ENCODE measurements at regions not wholly inside any gene's neighbourhood (a gene's known extent, or its start where the extent isn't known, plus 50 kb on each side); places are given as distances from the start of the nearest gene placed in this dataset.

DNA sequence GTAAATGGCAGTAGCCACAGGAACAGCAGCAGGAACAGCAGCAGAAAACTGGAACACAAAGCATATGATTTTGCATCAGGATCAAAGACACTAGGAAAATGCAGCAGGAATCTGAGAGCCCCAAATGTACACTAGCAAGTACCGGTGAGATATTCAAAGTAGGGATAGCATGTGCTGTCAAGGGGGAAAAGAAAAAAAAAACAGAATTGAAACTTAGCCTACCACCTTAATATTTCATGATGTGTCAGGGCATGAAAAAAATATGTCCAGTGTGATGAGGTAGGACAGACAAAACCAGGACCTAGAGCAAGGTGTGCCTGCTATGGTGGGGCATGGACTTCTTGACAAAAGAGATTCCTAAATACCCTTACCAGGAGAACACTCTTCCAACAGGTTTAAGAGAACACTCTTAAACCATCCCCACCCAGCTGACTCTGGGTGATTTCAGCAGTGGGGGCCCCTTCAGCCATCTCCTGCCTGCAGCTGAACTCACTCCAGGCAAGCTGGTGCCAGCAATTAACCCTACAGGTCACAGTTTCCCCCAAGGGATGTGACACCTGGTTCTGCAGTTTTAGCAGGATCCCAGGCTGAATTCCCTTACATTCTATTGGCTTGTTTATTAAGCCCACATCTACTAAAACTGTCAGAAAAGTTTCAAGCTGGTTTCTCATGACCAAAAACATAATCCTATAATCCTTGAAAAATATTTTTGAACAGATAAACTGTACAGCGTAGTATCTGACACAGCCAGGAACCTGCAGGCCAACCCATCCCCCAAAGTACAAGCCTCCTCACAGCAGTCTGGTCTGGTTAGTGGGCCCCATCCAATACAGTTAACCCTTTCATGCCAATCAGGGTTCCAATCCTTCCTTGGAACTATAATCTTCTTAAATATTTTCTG, 62.9 kb upstream of the FMR1 start:
- CTCF ChIA-PET: no interaction called here
- DNase-seq (ENCODE audit: extremely low spot score): no peak
- TF ChIP-seq LEF1 (IDR thresholded peaks at IDR 0.05; ENCODE audit: borderline replicate concordance): no peak
- POLR2A ChIA-PET: no interaction called here

DNA sequence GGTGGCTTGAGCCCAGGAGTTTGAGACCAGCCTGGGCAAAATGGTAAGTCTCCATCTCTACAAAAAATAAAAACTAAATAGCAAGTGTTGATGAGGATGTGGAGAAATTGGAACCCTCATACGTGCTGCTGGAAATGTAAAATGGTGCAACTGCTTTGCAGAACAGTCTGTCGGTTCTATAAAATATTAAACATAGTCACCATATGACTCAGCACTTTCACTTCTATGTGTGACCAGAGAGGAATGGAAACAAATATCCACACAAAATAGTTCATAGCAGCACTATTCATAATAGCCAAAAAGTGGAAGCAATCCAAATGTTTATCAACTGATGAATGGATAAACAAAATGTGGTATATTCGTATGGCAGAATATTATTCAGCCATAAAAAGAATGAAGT, 60.8 kb upstream of the FMR1 start:
- no peak for DNase-seq (ENCODE audit: extremely low spot score)
- TF ChIP-seq FOXM1 (IDR thresholded peaks at IDR 0.05; ENCODE audit: borderline replicate concordance): no peak
- TF ChIP-seq FOXA1 (IDR thresholded peaks at IDR 0.05): no peak
- no peak for TF ChIP-seq ZNF384 (IDR thresholded peaks at IDR 0.05)
- TF ChIP-seq CTBP1 (IDR thresholded peaks at IDR 0.05; ENCODE audit: borderline replicate concordance): no peak
- TF ChIP-seq FOXK2 (IDR thresholded peaks at IDR 0.05): no peak
- TF ChIP-seq SUZ12 (IDR thresholded peaks at IDR 0.05): no peak
- TF ChIP-seq ARNT (IDR thresholded peaks at IDR 0.05): no peak
- no peak for TF ChIP-seq SP1 (IDR thresholded peaks at IDR 0.05)
- ChIA-PET POLR2A (no interaction called here), CTCF (no interaction called here)

DNA sequence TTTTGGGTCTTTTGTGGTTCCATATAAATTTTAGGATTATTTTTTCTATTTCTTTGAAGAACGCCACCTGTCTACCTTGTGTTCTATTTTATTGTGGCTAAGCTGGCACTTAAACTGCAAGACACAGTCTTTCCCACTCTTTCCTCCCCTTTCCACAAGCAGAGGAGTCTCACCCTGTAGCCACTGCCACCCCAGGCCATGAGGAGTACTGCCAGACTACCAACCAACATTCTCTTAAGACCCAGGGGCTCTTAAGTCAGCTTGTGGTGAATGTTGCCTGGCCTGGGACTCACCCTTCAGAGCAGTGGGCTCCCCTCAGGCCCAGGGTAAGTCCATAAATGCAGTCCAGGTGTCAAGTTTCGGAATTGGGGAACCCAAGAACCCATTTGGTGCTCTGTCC, 58.0 kb upstream of the FMR1 start:
- TF ChIP-seq ARNT (IDR thresholded peaks at IDR 0.05) (no peak), LEF1 (IDR thresholded peaks at IDR 0.05; ENCODE audit: borderline replicate concordance) (no peak), L3MBTL2 (conservative IDR thresholded peaks at IDR 0.05) (no peak), ZNF384 (IDR thresholded peaks at IDR 0.05) (no peak), HDGF (IDR thresholded peaks at IDR 0.05; ENCODE audit: borderline replicate concordance) (no peak), TARDBP (IDR thresholded peaks at IDR 0.05) (no peak), BHLHE40 (IDR thresholded peaks at IDR 0.05; ENCODE audit: borderline replicate concordance) (no peak), FOXM1 (IDR thresholded peaks at IDR 0.05; ENCODE audit: borderline replicate concordance) (no peak), ELF4 (IDR thresholded peaks at IDR 0.05) (no peak), NFRKB (IDR thresholded peaks at IDR 0.05) (no peak), SP1 (IDR thresholded peaks at IDR 0.05) (no peak), FOXA1 (IDR thresholded peaks at IDR 0.05) (no peak), FOXK2 (IDR thresholded peaks at IDR 0.05) (no peak), CTBP1 (IDR thresholded peaks at IDR 0.05; ENCODE audit: borderline replicate concordance) (no peak)
- TF ChIP-seq, protein P1, sequence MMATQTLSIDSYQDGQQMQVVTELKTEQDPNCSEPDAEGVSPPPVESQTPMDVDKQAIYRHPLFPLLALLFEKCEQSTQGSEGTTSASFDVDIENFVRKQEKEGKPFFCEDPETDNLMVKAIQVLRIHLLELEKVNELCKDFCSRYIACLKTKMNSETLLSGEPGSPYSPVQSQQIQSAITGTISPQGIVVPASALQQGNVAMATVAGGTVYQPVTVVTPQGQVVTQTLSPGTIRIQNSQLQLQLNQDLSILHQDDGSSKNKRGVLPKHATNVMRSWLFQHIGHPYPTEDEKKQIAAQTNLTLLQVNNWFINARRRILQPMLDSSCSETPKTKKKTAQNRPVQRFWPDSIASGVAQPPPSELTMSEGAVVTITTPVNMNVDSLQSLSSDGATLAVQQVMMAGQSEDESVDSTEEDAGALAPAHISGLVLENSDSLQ (IDR thresholded peaks at IDR 0.05): no peak
- ChIA-PET POLR2A (no interaction called here), CTCF (no interaction called here)
- DNase-seq (ENCODE audit: extremely low spot score): no peak

DNA sequence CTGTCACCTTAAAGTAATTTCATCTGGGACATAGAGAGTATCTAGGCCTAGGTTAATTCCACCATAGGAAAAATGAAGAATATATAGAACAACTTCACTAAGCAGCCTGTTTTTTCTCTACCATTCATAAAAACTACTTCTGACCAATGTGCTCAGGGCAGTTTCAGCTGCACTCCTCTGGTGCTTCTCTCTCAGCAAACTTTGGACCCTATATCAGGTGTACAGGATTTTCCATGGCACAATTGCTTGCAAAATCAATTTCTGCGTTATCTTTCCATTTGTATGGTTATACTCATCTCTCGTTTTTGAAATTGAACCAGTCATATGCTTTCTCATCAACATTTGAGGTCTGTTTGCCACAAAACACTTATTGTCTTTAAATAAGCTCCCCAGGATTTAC, 52.1 kb upstream of the FMR1 start:
- TF ChIP-seq, protein P1 (IDR thresholded peaks at IDR 0.05): no peak
- no peak for TF ChIP-seq LEF1 (IDR thresholded peaks at IDR 0.05; ENCODE audit: borderline replicate concordance)
- TF ChIP-seq ARNT (IDR thresholded peaks at IDR 0.05): no peak
- TF ChIP-seq BHLHE40 (IDR thresholded peaks at IDR 0.05; ENCODE audit: borderline replicate concordance): no peak
- TF ChIP-seq NFRKB (IDR thresholded peaks at IDR 0.05): no peak
- TF ChIP-seq CTBP1 (IDR thresholded peaks at IDR 0.05; ENCODE audit: borderline replicate concordance): no peak
- no peak for TF ChIP-seq HDGF (IDR thresholded peaks at IDR 0.05; ENCODE audit: borderline replicate concordance)
- no peak for TF ChIP-seq L3MBTL2 (conservative IDR thresholded peaks at IDR 0.05)
- TF ChIP-seq TARDBP (IDR thresholded peaks at IDR 0.05): no peak
- no peak for TF ChIP-seq FOXK2 (IDR thresholded peaks at IDR 0.05)
- TF ChIP-seq ZNF384 (IDR thresholded peaks at IDR 0.05): no peak
- TF ChIP-seq ELF4 (IDR thresholded peaks at IDR 0.05): no peak
- no peak for TF ChIP-seq FOXA1 (IDR thresholded peaks at IDR 0.05)
- no peak for TF ChIP-seq SP1 (IDR thresholded peaks at IDR 0.05)
- no peak for TF ChIP-seq FOXM1 (IDR thresholded peaks at IDR 0.05; ENCODE audit: borderline replicate concordance)
- TF ChIP-seq SUZ12 (IDR thresholded peaks at IDR 0.05): no peak
- ChIA-PET POLR2A (no interaction called here), CTCF (no interaction called here)
- no peak for DNase-seq (ENCODE audit: extremely low spot score)
